ENCODE measurements at regions not wholly inside any gene's neighbourhood (a gene's known extent, or its start where the extent isn't known, plus 50 kb on each side); places are given as distances from the start of the nearest gene placed in this dataset.

DNA sequence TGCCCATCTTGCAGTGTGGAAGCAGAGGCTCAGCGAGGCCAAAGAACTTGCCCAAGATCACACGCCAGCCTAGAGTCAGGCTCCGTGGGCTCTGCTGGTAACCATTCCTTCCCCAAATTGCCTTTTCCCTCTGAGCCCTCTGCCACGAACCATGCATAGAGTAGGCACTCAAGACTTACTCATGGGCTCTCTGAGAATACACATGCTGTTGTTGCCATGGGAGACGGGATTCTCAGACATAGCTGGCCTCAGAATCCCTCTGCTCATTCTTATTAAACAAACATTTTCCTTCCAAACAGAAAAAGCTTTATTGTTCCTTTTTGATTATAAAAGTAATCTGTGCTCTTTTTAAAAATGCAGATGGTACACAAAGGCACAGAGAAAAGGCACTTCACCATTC is 52.5 kb upstream of the WSCD2 start:
- Histone ChIP-seq H3K9me3 (ENCODE audit: control insufficient read depth, insufficient read depth, low read depth, low read length) (no peaks in the 10 kb centered on the region), H3K9ac (ENCODE audit: low read length) (no peak overlapping the region), H3K27ac (ENCODE audit: low read depth, low read length) (no peak overlapping the region), H3K27me3 (ENCODE audit: control insufficient read depth, insufficient read depth, low read length) (0 out of 2 replicates have a peak, but pooled peaks cover 3% of the 10 kb centered on the region), H3K4me3 (ENCODE audit: low read depth, low read length) (no peak overlapping the region), H3K4me1 (ENCODE audit: control insufficient read depth, insufficient read depth, low read length) (0 out of 2 replicates have a peak, but pooled peaks cover 2% of the 10 kb centered on the region), H3K36me3 (ENCODE audit: control insufficient read depth, insufficient read depth, low read length) (no peaks in the 10 kb centered on the region)

DNA sequence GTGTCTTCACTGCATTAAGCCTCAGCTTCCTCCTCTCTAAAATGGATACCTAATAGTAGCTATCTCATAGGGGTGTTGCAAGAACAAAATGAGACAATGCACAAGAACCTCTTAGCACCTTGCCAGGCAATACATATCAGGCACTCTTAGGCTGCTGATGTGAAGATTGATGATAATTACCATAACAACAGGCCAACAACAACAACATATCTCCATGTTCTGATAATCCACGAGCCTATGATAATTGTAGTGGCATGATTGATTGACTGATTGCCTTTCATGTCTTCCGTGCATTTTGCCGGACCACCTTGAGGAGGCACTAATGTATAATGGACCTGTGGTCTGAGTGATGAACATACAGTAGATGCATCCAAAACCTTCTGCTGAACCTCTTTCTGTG is 50.7 kb upstream of the WSCD2 start:
- Histone ChIP-seq H3K36me3 (ENCODE audit: control insufficient read depth, insufficient read depth, low read length) (no peaks in the 10 kb centered on the region), H3K9me3 (ENCODE audit: control insufficient read depth, insufficient read depth, low read depth, low read length) (no peaks in the 10 kb centered on the region), H3K4me3 (ENCODE audit: low read depth, low read length) (no peak overlapping the region), H3K9ac (ENCODE audit: low read length) (no peak overlapping the region), H3K27me3 (ENCODE audit: control insufficient read depth, insufficient read depth, low read length) (0 out of 2 replicates have a peak, but pooled peaks cover 3% of the 10 kb centered on the region), H3K4me1 (ENCODE audit: control insufficient read depth, insufficient read depth, low read length) (0 out of 2 replicates have a peak, but pooled peaks cover 2% of the 10 kb centered on the region), H3K27ac (ENCODE audit: low read depth, low read length) (no peak overlapping the region)
